HepG2 (cell line): ENCODE measurements at regions not wholly inside any gene's neighbourhood (a gene's known extent, or its start where the extent isn't known, plus 50 kb on each side); places are given as distances from the start of the nearest gene placed in this dataset.

Source experiments
- ATAC-seq: fragments of 200-7000 bp; cut with Tn5 transposase; 3 replicates; pipeline ENCODE4 v1.9.1; 2020; ENCODE audit warnings: mild to moderate bottlenecking, moderate library complexity
- BruUV-seq: library from RNA; stranded (reverse); fragments of 400-500 nt; replicated peaks from 2 replicates; lab custom pipeline; 2021; lab: Mats Ljungman, UMichigan
- CTCF ChIA-PET: fragments of 300-600 bp; formaldehyde crosslinking; extraction: SDS; loops from one replicate; lab custom pipeline; 2021; ENCODE audit warnings: low total read pairs, inconsistent platforms, low intra/inter-chr PET ratio; lab: Yijun Ruan, JAX
- POLR2A ChIA-PET: fragments of 350-600 bp; sonication (Branson Sonifier 250); formaldehyde crosslinking; loops from one replicate; lab custom pipeline; 2020; ENCODE audit warnings: antibody characterized with exemption, inconsistent platforms; lab: Yijun Ruan, JAX
- DNase-seq: peaks from one replicate; pipeline ENCODE4 v3.0.0-alpha.2; 2015; ENCODE audit warnings: low spot score
- FAIRE-seq: peaks from 3 replicates; lab custom pipeline; 2011; peaks lifted over from hg19 to GRCh38; lab: Jason Lieb, UNC
- H2AFZ ChIP-seq: one replicate; pipeline ENCODE4 v1.6.1; 2011; ENCODE audit warnings: low read length, inconsistent platforms
- H3K27ac ChIP-seq: fragments of 300-600 bp; 3 replicates; pipeline ENCODE4 v1.8.0; 2011; ENCODE audit warnings: mixed run types, mild to moderate bottlenecking, mixed read lengths, low read length, inconsistent platforms; ENCODE audit not compliant: insufficient read depth; ENCODE audit errors: extremely low read length
- H3K27me3 ChIP-seq, 2 experiments: fragments of 200-600 bp in 1 of 2; 2 replicates in 1 of 2; 3 replicates in 1 of 2; pipeline versions ENCODE4 v1.6.0 to v1.8.0; 2011; ENCODE audit warnings: low read length in 2 of 2, mild to moderate bottlenecking in 2 of 2, moderate library complexity in 2 of 2, inconsistent platforms in 1 of 2; ENCODE audit not compliant: insufficient read depth in 2 of 2, control insufficient read depth in 1 of 2
- H3K36me3 ChIP-seq, 2 experiments: fragments of 200-600 bp in 1 of 2; replicated peaks in 1 of 2; 2 replicates in 1 of 2; 3 replicates in 1 of 2; pipeline versions ENCODE4 v1.5.1 to v1.8.0; 2011; ENCODE audit warnings: low read length in 2 of 2, inconsistent platforms in 1 of 2; ENCODE audit not compliant: insufficient read depth in 2 of 2, control insufficient read depth in 1 of 2
- H3K4me1 ChIP-seq: 2 replicates; pipeline ENCODE4 v1.5.1; 2012; ENCODE audit warnings: low read length, inconsistent platforms; ENCODE audit not compliant: insufficient read depth
- H3K4me2 ChIP-seq: 2 replicates; pipeline ENCODE4 v1.6.0; 2011; ENCODE audit warnings: low read depth, low read length, inconsistent platforms
- H3K4me3 ChIP-seq, 3 experiments: fragments of 200-600 bp in 1 of 3; sonication (generic), shearing (Covaris generic) in 1 of 3; replicated peaks in 1 of 3; 2 replicates each; pipeline ENCODE4 v1.5.1; 2011 to 2016; ENCODE audit warnings: low read length in 3 of 3, inconsistent platforms in 2 of 3, low read depth in 2 of 3, mild to moderate bottlenecking in 2 of 3, control low read depth in 1 of 3, mixed read lengths in 1 of 3; ENCODE audit not compliant: insufficient read depth in 1 of 3
- H3K79me2 ChIP-seq: one replicate; pipeline ENCODE4 v1.6.1; 2011; ENCODE audit warnings: low read length, inconsistent platforms; ENCODE audit not compliant: insufficient read depth
- H3K9ac ChIP-seq: 2 replicates; pipeline ENCODE4 v1.6.0; 2011; ENCODE audit warnings: mild to moderate bottlenecking, low read depth, low read length, inconsistent platforms; ENCODE audit not compliant: insufficient read depth
- H3K9me3 ChIP-seq: 2 replicates; pipeline ENCODE4 v1.5.1; 2012; ENCODE audit warnings: mild to moderate bottlenecking, low read length
- H4K20me1 ChIP-seq: 2 replicates; pipeline ENCODE4 v1.6.0; 2011; ENCODE audit warnings: inconsistent platforms, mild to moderate bottlenecking, low read length, moderate library complexity; ENCODE audit not compliant: insufficient read depth
- KDM3A ChIP-seq: IDR thresholded peaks from 2 replicates; pipeline ENCODE4 v1.6.1; 2018; ENCODE audit warnings: low read depth, missing compliant biosample characterization
- MAFF ChIP-seq: IDR thresholded peaks from 2 replicates; pipeline ENCODE4 v1.6.1; 2011; ENCODE audit warnings: low read depth, low read length, improper control_type of control experiment
- MAFK ChIP-seq, 2 experiments: IDR thresholded peaks in 1 of 2; conservative IDR thresholded peaks in 1 of 2; 2 replicates each; pipeline ENCODE4 v1.6.1; 2011; ENCODE audit warnings: improper control_type of control experiment in 2 of 2, low read length in 2 of 2
- SIN3A ChIP-seq: IDR thresholded peaks from 2 replicates; pipeline ENCODE4 v1.6.1; 2011; ENCODE audit warnings: low read depth, mild to moderate bottlenecking, control low read depth, low read length, borderline replicate concordance
- ZNF619 ChIP-seq: sonication (generic); formaldehyde crosslinking; IDR thresholded peaks from 2 replicates; pipeline ENCODE4 v1.4.0; 2020; ENCODE audit warnings: mild to moderate bottlenecking, missing genetic modification reagents
- WGBS: methylation state at CpG from one replicate; pipeline ENCODE4 v1.1.6; 2017; ENCODE audit warnings: low lambda C conversion rate; 5-methylcytosine and 5-hydroxymethylcytosine counted together
- in situ Hi-C: cut with HindIII; loops from 2 replicates; pipeline ENCODE4 v1.10.0; 2017; ENCODE audit warnings: low pct_unique_long_range_greater_than_20kb; ENCODE audit not compliant: extremely low pct_ligation_motif_present
- intact Hi-C: fragments of 100-400 bp; cut with micrococcal nuclease; formaldehyde crosslinking; loops from one replicate; pipeline ENCODE4 v1.10.0; 2022; ENCODE audit not compliant: unreplicated experiment
- TF ChIP-seq, protein P1 (sequence below): sonication (generic); formaldehyde crosslinking; IDR thresholded peaks from 2 replicates; pipeline ENCODE4 v1.8.1; 2023; ENCODE audit warnings: mild to moderate bottlenecking, missing genetic modification reagents
- TF ChIP-seq, protein P2 (sequence below): sonication (generic); formaldehyde crosslinking; IDR thresholded peaks from 2 replicates; pipeline ENCODE4 v1.4.0; 2020; ENCODE audit warnings: missing genetic modification reagents

DNA sequence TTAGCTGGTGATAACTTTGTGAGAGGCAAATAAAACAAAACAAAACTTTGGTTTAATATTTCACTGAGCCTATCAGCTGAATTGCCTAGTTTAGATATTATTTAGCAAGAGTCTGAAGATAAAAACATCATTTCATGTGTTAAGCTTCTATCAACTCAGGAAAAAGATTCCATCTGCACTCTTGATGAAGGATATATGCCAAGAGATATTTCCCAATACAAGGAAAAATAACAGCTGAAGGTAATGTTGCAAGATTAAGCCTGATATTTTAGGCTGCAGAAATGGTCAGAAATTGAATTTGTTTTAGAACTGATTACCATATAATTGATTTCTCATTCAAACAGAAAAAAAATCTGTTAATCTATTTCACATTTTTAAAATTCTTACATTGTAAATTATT is 77.2 kb upstream of the SLITRK3 start (continued):
- TF ChIP-seq, protein P1, sequence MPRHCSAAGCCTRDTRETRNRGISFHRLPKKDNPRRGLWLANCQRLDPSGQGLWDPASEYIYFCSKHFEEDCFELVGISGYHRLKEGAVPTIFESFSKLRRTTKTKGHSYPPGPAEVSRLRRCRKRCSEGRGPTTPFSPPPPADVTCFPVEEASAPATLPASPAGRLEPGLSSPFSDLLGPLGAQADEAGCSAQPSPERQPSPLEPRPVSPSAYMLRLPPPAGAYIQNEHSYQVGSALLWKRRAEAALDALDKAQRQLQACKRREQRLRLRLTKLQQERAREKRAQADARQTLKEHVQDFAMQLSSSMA (CRISPR knock-in tag) = no peak
- TF ChIP-seq ZNF619 (CRISPR knock-in tag) (no peak), KDM3A (CRISPR knock-in tag) (no peak)

- H3K27me3 ChIP-seq = no peaks in the 10 kb centered on the region
- WGBS = under 1% methylated on average over 4 of the region's 4 CpGs
- DNase-seq (no peak), ATAC-seq (no peak), FAIRE-seq (no peak)
- no peaks in the 10 kb centered on the region for H3K79me2 ChIP-seq
- no peaks in the 10 kb centered on the region for H3K36me3 ChIP-seq
- no peak overlapping the region for H3K27ac ChIP-seq
- BruUV-seq = no TSS peak
- H3K4me1 ChIP-seq = no peaks in the 10 kb centered on the region
- no peak overlapping the region for H3K4me3 ChIP-seq
- H3K4me2 ChIP-seq = no peak overlapping the region
- ChIA-PET POLR2A (no interaction called here), CTCF (no interaction called here)
- H4K20me1 ChIP-seq = no peaks in the 10 kb centered on the region
- in situ Hi-C loops (no loop called here), intact Hi-C loops (no loop called here)
- H3K9ac ChIP-seq = no peak overlapping the region
- H2AFZ ChIP-seq = no peak overlapping the region
- TF ChIP-seq MAFK (conservative IDR thresholded peaks at IDR 0.05 in 1 of 2, IDR thresholded peaks at IDR 0.05 in 1 of 2; ENCODE audit: low read length in 2 of 2) = peak in 1 of 2 experiments; percentile 55; a peak in 3 of 4 replicates
- no peak for TF ChIP-seq SIN3A
- TF ChIP-seq, protein P2, sequence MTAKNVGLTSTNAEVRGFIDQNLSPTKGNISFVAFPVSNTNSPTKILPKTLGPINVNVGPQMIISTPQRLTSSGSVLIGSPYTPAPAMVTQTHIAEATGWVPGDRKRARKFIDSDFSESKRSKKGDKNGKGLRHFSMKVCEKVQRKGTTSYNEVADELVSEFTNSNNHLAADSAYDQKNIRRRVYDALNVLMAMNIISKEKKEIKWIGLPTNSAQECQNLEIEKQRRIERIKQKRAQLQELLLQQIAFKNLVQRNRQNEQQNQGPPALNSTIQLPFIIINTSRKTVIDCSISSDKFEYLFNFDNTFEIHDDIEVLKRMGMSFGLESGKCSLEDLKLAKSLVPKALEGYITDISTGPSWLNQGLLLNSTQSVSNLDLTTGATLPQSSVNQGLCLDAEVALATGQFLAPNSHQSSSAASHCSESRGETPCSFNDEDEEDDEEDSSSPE = no peak
- peak; percentile 47 for TF ChIP-seq MAFF
- no peaks in the 10 kb centered on the region for H3K9me3 ChIP-seq
Observed at GRCh38 chr3:165259541-165260193, 63.5 kb upstream of the SLITRK3 start.
